Pulmonary artery endothelial cell (primary cell): ENCODE measurements at regions not wholly inside any gene's neighbourhood (a gene's known extent, or its start where the extent isn't known, plus 50 kb on each side); places are given as distances from the start of the nearest gene placed in this dataset.
"Not testable (repeated sequence)": the region's sequence is repeated elsewhere in the genome, so short reads cannot be mapped to it uniquely, and the experiment has no call there.

ENCODE experiments used
- DNase-seq: peaks from one replicate; pipeline ENCODE4 v3.0.0-alpha.2; 2011; ENCODE audit warnings: low read depth, low spot score

DNA sequence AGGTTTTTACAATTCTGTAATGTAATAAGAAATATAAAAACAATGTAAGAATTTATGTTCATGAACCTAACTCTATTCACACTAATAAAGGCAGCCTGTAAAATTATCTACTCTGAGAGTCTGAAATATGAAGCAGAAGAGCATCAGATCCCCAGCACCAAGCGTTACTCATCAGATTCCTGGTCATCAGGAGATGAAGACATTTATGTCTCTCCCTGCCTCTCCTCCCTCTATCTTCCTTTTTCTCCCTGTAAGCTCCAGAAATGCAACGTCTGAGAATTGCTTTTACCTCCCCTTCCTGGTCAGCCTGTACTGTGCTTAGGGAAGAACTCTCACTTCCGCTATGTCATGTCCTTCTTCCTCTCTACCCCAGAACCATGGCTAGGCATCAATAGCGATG lies 114.4 kb upstream of the SLIT3 start:
- no peak for DNase-seq

DNA sequence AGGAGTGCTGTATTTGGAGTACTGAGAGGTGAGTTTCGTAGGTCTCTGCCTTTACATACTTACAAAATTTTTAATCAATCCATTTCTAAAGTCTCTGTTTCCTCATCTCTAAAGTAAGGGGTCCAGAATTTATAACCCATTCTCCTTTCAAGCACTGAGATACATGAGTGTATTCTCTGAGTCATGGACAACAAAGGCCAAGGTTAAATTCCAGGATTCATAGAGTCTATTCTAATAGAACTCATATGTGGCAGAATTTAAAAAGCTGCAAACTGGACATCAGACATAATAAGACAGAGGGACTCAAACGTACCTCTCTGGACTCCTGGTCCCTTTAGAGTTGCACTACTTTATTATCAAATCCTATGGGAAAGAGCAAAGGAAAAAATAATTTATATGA lies 112.5 kb upstream of the SLIT3 start:
- no peak for DNase-seq

DNA sequence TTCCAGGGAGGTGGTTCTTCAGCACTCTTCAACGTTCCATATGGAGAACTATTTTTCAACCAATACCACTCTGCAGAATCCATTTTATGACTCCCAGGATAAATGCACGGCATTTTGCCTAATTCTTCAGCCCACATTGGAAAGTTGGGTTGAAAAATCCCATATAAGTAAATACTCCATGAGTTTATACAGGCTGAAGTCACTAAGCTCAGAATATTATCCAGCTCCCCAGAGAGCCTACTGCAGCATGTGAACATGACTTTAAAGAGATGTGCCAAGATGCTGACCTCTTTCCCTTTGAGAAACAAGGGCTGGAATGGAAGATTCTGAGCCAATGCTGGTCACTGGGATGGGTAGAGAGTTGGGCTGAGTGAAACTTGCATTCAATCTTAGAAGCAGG lies 111.9 kb upstream of the SLIT3 start:
- DNase-seq, result no peak

DNA sequence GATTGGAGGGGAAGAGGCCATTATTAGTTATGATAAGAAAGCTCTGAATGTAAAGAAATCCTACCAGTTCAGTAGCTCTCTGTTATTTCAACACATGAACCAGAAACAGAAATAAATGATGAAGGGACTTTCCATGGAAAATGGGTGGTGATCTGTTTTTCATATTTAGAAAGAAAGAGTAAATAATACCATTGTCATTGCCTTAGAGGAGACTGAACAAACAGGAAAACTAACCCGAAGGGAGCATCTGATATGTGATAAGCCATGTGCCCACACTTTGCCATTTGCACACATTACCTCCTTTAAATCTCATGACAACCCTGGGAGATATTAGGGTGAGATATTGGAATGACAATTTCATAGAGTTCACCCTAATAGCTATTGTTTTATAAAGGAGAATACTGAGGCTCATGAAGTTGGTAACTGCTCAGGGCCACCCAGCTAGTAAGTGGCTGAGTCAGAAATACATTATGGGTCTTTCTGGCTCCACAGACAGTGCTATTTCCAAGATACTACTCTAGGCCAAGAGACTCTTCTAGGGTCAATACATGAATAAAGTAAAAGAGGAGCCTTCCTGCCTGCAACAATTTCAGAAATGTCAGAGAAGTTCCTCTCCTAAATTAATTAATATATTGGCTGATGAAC lies 111.0 kb upstream of the SLIT3 start:
- no peak for DNase-seq

DNA sequence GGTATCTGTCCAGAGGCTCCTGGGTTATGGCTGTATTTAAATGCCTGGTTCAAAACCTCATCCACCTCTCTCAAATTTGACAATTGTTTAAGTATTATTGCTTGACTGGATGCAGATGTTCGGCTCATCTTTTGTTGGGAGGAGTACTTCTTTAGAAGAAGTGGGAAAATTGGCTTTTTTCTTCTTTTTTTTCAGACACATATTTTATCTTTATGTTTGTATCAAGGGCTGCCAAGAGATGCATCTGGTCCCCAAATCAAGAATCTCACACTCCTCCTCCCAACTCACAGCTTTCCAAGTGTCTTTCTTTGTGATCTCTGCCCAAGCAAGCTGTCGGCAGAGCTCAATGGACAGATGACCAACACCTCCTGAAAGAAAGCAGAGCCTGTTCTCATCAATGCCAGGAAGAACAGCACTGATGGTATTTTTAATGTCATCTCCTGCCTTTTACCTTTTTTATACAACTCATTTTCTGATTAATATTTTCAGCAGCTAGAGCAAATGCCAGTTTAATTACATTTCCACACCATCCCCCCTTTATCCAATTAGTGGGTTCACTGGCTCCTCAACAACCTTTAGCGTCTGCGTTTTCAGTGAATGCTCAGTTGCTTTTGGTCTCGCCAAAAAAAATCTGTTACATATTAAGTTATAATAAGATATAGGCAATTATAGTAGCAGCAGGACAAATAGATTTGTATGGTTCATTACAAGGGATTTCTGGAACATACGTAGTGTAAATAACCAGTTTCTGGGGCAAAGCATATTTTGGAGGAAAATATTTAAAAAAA lies 110.3 kb upstream of the SLIT3 start:
- no peak for DNase-seq

DNA sequence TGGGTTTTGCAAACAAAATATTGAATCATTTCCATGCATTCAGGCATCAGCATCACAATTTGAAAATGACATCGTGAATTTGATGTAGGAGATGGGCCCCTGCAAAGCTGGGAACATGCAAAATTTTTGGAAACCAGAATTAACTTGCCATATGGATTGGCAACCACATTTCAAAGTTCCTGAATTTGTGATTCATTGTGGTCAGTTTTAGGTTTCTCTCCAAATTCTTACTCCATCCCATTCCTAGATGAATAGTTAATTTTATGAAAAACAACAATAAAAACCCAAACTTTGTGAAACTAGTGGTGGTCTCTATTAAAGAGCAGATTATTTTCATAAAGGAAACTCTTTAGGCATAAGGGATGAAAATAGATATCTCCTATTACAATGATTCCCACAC lies 107.8 kb upstream of the SLIT3 start:
- DNase-seq, result no peak

DNA sequence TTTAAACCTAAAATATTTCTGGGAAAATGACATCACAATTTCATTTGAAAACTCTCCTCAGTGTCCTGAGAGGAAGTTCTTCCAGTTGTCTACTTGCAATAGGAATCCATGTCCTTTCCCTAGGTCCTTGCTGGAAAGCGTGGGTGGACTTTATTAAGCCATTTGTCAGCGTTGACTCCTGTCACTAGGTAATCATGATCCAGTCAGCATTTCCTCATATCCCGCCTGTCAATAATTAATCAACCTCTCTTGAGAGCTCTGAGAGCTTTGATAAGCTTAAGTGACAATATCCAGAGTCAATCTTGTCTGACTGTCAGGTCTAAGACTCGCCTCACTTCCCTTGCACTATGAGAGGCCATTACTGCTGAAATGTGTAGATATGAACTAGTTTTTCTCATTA lies 107.2 kb upstream of the SLIT3 start:
- no peak for DNase-seq

DNA sequence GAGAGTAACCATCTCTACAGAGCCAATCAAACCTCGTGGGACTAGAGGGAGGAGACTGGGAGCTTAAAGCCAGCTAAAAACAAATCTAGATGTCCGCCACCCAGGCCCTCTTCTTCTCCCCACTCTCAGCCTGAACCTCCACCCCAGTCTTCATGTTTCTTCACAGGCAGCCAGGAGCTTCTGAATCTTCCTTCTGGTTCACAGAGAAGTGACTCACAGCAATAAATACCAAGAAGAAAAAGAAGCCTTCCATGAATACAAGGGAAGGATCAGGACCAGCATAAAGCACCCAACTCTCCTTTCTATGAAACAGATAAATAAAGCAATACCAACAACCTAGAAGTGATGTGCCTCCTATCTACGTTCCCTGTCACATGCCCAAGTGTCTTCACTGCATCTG lies 103.3 kb upstream of the SLIT3 start:
- DNase-seq, result no peak

DNA sequence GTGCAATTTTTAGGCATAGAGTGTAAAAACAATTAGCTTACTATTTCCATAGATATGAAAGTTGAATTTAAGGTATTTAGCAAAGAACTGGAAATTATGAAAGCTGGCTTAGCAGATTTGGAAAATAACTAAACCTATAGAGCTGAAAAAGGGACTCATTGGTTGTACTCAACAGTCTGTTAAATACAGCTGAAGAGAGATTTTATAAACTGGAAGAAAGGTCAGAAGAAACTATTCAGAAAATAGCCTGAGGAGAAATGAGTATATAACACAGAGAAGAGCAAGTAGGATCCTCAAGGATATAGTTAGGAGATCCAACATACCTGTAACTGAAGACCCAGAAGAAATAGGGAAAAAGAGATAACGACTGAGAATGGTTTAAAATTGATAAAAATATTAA lies 97.6 kb upstream of the SLIT3 start:
- no peak for DNase-seq

DNA sequence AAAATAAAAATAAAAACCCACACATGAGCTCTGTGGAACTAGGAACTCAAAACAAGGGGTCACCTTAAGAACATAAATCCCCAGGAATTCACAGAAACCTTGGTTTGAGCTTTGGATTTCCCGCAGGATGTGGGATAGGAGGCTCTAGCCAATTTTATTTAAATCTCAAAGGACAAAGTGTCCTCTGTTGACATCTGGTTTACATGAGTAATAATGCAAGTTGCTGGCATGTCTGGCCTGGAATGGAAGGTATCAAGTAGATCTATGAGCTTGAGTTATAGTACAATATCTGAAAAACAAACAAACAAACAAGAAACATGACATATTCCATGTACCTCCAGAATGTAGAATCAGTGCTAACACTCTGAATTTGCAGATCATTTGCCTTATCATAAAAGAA lies 94.2 kb upstream of the SLIT3 start:
- DNase-seq, result no peak

DNA sequence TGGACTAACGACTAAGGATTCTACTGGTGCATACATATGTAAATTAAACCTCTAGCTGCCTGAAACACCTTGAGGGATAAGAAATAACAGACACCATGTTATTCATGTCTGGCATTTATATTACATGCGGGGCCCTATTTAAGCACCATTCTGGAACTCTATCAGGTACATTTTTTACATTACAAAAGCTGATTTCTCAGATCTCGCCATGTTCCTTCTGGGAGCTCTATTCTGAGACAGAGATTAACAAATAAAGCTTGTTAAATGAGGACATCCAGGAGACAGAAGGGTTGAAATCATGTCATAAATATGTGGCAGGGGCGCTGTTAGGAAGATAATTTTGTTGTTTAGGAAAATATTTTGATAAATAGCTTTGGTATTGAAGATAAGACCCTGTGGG lies 93.4 kb upstream of the SLIT3 start:
- no peak for DNase-seq

DNA sequence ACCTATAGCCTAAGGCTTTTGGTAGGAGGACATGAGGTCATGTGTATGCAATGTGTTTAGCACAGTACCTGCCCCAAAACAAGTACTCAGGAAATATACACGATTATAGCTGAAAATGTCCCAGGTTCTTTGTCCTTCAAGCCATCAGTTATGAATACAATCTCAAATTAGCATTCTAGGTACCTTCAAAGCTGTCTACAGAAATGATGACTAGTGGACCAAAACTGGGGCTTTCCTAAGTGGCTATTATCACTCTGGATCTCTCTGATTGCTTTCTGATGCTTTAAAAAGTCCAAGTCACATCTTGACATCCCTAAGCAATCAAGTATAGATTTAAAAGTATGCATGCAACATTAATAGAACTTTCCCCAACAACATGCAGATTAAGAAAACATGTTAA lies 93.0 kb upstream of the SLIT3 start:
- DNase-seq, result no peak

DNA sequence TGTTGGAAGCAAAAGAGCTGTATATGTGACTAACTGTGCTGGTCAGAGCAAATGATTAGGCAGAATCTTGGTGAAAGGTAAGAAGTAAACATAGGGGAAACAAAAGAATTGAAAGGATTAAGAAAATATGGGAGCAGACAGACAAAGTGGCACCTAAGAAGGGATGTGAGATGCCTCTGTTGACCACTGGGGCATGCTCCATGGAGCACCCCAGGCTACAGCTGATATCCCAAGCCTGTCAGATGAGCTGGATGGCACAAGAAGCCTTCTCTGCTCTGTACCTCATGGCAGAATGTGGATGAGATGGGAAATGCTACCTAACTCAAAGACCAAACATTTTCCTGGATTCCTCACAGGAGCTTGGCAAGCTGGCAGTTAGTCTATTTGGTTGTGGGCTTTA lies 89.3 kb upstream of the SLIT3 start:
- no peak for DNase-seq

DNA sequence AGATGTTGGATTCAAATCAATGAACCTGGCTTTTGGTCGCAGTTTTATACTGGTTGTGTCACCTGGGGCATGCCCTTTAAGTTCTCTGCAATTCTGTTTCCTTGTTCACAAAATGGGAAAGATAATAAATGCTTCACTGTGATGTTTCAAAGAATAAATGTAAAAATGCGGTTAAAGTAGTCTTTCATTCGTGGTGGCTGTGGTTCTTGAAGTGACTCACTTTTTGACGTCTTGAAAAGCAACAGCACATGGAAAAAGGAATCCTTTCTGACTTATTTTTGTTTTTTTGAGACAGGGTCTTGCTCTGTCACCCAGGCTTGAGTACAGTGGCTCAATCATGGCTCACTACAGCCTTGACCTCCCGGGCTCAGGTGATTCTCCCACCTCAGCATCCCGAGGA lies 88.4 kb upstream of the SLIT3 start:
- DNase-seq, result no peak

DNA sequence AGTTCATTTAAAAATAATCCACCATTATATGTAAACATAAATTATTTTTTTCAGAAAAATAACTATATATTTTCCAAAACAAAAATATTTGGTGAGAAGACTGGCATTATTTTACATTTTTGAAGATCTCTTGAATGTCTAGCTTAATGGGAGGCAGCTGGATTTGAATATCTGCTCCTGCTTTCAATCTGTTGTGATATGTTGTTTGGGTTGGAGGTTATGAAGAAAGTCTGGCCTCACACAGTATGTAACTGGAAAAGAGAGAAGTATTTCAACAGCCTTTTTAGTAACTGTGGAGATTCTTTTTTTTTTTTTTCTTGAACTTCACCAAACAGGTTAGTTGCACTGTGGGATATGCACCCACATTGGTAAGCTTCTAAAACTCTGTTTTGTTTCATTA lies 84.7 kb upstream of the SLIT3 start:
- no peak for DNase-seq

DNA sequence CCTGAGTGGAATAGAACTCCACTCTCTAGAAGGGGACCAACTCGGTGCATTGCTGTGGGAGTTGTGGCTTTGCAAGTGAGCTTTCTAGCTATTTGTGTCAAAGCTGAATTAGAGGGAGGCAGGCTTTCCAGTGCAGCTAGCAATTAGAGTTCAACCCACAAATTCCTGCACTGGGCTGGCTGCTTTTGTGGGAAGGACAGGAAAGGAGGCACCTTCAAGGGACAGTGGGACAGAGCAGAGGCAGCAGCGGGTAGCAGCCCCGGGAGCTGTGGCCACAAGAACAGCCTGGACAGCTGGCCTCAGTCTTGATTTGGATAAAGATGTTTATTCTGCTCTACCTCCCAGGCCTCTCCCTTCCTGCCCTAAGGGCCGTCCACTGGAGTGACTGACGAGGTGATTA lies 83.7 kb upstream of the SLIT3 start:
- DNase-seq, result no peak

DNA sequence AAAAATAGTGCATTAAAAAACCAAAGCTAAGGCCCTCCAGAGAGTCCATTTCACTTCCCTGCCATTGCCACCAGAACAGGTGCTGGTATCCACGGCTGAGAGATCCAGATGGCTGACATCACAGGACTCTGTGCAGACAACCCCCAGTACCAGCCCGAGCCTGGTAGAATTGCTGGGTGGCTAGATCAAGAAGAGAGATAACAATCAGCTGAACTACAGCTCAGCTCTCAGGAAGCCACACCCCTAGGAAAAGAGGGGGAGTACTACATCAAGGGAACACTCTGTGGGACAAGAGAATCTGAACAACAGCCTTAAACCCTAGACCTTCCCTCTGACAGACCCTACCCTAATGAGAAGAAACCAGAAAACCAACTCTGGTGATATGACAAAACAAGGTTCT lies 73.8 kb upstream of the SLIT3 start:
- no peak for DNase-seq

DNA sequence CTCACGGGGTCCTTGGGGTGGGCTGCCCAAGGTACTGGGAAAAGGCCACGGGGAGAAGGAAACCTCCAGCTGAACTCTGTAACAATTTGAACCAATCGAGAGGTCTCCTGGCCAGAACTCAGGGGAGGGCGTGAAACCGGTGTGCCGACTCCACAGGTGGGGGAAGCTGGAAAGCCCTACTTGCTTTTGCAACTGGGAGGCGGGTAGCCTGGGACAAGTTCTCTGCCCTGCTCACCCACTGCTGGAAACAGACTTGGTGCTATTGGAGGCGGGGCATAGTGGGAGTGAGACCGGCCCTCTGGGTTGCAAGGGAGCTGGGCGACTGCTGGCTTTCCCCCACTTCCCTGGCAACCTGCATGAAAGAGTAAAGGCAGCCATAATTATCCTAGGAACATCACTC lies 73.2 kb upstream of the SLIT3 start:
- DNase-seq, result no peak

DNA sequence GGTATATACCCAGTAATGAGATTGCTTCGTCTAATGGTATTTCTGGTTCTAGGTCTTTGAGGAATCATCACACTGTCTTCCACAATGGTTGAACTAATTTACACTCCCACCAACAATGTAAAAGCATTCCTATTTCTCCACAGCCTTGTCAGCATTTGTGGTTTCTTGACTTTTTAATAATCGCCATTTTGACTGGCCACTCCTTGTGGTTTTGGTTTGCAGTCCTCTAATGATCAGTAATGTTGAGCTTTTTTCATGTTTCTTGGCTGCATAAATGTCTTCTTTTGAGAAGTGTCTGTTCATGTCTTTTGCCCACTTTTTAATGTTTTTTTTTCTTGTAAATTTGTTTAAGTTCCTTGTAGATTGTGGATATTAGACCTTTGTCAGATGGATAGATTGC lies 70.9 kb upstream of the SLIT3 start:
- not testable (repeated sequence) for DNase-seq

DNA sequence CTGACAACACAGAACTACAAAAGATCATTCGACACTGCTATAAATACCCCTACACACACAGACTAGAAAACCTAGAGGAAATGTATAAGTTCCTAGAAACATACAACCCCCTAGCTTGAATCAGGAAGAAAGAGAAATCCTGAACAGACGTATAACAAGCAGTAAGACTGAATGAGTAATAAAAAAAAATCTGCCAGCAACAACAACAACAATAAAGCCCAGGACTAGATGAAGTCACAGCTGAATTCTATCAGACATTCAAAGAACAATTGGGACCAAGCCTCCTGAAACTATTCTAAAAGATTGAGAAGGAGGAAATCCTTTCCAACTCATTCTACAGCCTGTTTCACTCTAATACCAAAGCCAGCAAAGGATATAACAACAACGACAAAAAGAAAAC lies 68.2 kb upstream of the SLIT3 start:
- DNase-seq, result peak; percentile 26

DNA sequence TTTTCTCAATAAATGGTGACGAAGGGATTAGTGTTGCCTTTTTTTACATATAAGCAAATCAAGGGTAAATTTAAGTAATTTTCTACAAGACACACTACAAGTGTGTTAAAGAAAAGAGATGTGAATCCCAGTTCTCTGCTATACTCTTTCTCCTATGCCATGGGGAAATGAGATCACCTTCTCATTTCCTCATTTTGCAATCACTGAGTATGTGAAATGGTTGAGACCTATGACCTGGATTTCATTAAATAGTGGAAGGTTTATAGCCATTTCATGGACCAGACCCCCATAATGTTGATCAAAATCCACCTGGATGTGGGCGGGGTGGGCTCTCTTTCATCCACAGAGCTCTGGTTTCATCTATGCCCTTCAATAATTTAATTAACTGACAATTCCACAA lies 66.9 kb upstream of the SLIT3 start:
- DNase-seq, result no peak

DNA sequence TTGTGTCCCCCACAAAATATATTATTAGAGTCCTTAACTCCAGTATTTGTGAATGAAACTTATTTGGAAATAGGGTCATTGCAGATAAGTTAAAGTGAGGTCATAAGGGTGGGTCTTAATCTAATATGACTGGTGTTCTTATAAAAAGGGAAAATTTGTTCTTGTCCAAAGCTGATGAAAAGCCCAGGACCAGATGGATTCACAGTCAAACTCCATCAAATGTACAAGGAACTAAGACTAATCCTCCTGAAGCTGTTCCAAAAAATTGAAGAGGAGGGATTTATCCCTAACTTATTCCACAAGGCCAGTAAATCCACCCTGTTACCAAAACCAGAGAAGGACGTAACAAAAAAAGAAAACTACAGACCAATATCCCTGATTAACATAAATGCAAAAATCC lies 56.4 kb upstream of the SLIT3 start:
- no peak for DNase-seq

DNA sequence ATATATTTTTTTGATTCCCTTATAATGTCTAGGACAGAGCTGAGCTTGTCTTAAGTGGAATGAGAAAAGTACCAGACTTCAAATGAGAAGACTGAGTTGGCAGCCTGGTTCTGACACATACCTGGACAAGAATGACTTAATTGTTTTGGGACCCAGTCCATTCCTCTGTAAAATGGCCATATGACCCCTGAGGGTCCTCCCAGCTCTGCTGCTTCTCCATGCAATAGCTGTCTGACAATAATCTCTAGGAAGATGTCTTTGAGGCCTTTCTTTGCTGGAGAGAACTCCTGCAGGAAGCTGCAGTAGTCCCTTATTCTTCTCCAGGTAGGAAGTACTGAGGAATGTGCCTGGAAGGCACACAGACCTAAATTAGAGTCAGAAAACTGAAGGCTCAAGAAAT lies 55.9 kb upstream of the SLIT3 start:
- DNase-seq, result no peak

DNA sequence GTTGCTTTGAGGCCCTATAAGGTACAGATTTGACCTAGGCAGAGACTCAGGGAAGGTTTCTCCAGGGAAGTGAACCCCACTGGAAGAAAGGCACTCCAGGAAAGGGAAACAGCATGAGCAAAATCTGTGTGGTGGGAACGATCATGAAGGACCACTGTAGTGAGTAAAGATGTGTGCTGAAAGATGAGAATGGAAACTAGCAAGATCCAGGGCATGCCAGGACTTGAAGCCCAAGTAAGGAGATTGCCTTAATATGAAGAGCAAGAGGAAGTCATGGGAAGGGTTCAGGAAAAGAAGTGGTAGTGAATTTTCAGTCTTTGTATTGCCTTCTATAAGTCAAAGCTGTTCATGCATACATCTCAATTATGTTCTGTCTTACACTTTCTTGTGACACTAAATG lies 55.2 kb upstream of the SLIT3 start:
- no peak for DNase-seq
